ENCODE measurements at regions not wholly inside any gene's neighbourhood (a gene's known extent, or its start where the extent isn't known, plus 50 kb on each side); places are given as distances from the start of the nearest gene placed in this dataset.

DNA sequence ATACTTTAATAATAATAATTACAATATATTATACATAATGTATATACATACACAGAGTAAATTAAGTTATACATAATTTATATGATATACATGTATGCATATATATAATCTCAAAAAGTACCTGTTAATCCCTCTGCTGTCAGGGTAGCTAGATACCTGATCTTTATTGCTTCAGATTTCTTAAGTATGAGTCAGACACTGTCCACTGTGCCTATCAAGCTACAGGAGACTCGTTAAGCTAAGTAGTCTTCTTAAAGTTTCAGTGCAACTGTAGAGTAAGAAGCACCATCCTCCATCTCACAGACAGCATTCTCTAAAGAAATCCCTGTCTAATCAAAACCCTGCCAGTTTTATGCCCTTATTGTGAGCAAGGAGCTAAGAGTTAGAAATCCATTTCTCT is 428.7 kb downstream of the RERGL start:
- no peak for TF ChIP-seq CTCF (conservative IDR thresholded peaks at IDR 0.05; ENCODE audit: low read length)
- no peak for TF ChIP-seq EZH2phosphoT487 (IDR thresholded peaks at IDR 0.05; ENCODE audit: borderline replicate concordance)
